Mesendoderm (in vitro differentiated cells): ENCODE measurements at regions not wholly inside any gene's neighbourhood (a gene's known extent, or its start where the extent isn't known, plus 50 kb on each side); places are given as distances from the start of the nearest gene placed in this dataset.
A peak's percentile ranks its signal among the peaks of the same experiment; 100 is the strongest.

Source experiments
- DNase-seq: peaks from one replicate; pipeline ENCODE4 v3.0.0; 2013
- H2AK5ac ChIP-seq: 2 replicates; pipeline ENCODE4 v1.6.1; 2013; ENCODE audit warnings: low read length, inconsistent platforms
- H2BK120ac ChIP-seq: 2 replicates; pipeline ENCODE4 v1.6.1; 2013; ENCODE audit warnings: low read depth, mild to moderate bottlenecking, low read length, moderate library complexity, mixed read lengths
- H2BK15ac ChIP-seq: replicated peaks from 2 replicates; pipeline ENCODE4 v1.6.1; 2013; ENCODE audit warnings: low read depth, mild to moderate bottlenecking, moderate library complexity
- H2BK5ac ChIP-seq: 2 replicates; pipeline ENCODE4 v1.6.1; 2013; ENCODE audit warnings: low read length, inconsistent platforms
- H3K18ac ChIP-seq: 2 replicates; pipeline ENCODE4 v1.6.1; 2013; ENCODE audit warnings: mild to moderate bottlenecking, low read length, mixed read lengths
- H3K23ac ChIP-seq: one replicate; pipeline ENCODE4 v1.6.1; 2013; ENCODE audit warnings: low read length
- H3K27ac ChIP-seq: 2 replicates; pipeline ENCODE4 v1.5.1; 2013; ENCODE audit warnings: low read depth, mild to moderate bottlenecking, inconsistent platforms, low read length, moderate library complexity
- H3K27me3 ChIP-seq: 2 replicates; pipeline ENCODE4 v1.6.1; 2013; ENCODE audit warnings: low read length, control low read depth, mild to moderate bottlenecking, inconsistent platforms; ENCODE audit not compliant: insufficient read depth, poor library complexity
- H3K36me3 ChIP-seq: 2 replicates; pipeline ENCODE4 v1.6.1; 2013; ENCODE audit warnings: low read length, inconsistent platforms; ENCODE audit not compliant: control insufficient read depth, insufficient read depth
- H3K4ac ChIP-seq: one replicate; pipeline ENCODE4 v1.6.1; 2013; ENCODE audit warnings: low read depth, mild to moderate bottlenecking, low read length, moderate library complexity
- H3K4me1 ChIP-seq: 2 replicates; pipeline ENCODE4 v1.6.1; 2013; ENCODE audit warnings: low read depth, low read length, inconsistent platforms; ENCODE audit not compliant: control insufficient read depth
- H3K4me2 ChIP-seq: 2 replicates; pipeline ENCODE4 v1.6.1; 2013; ENCODE audit warnings: low read length
- H3K4me3 ChIP-seq: 2 replicates; pipeline ENCODE4 v1.5.1; 2013; ENCODE audit warnings: mild to moderate bottlenecking, low read length
- H3K56ac ChIP-seq: one replicate; pipeline ENCODE4 v1.6.1; 2013; ENCODE audit warnings: low read length
- H3K79me1 ChIP-seq: 2 replicates; pipeline ENCODE4 v1.6.1; 2013; ENCODE audit warnings: low read length, inconsistent platforms
- H3K79me2 ChIP-seq: 2 replicates; pipeline ENCODE4 v1.6.1; 2013; ENCODE audit warnings: mild to moderate bottlenecking, low read length; ENCODE audit not compliant: control insufficient read depth, insufficient read depth
- H3K9ac ChIP-seq: 2 replicates; pipeline ENCODE4 v1.6.1; 2013; ENCODE audit warnings: low read length, inconsistent platforms
- H4K5ac ChIP-seq: one replicate; pipeline ENCODE4 v1.6.1; 2013; ENCODE audit warnings: low read length
- H4K8ac ChIP-seq: one replicate; pipeline ENCODE4 v1.6.1; 2013; ENCODE audit warnings: low read depth, mild to moderate bottlenecking, control low read depth, low read length, moderate library complexity
- WGBS: extraction: QIAGEN DNeasy Blood & Tissue Kit; methylation state at CpG from one replicate; pipeline ENCODE4 v1.1.7; 2013; ENCODE audit warnings: low lambda C conversion rate, missing lambda C conversion rate; ENCODE audit not compliant: insufficient coverage; ENCODE audit errors: extremely low coverage; 5-methylcytosine and 5-hydroxymethylcytosine counted together

GRCh38 chr16:62298600-62298999, 262.4 kb upstream of the CDH8 start:
- Histone ChIP-seq H3K36me3 (no peaks in the 10 kb centered on the region), H2BK15ac (no peak overlapping the region), H3K18ac (no peak overlapping the region), H3K27ac (no peak overlapping the region), H3K23ac (no peak overlapping the region), H4K5ac (no peak overlapping the region), H3K4me3 (no peak overlapping the region), H4K8ac (no peak overlapping the region), H3K4me2 (no peak overlapping the region), H3K27me3 (no peaks in the 10 kb centered on the region), H3K56ac (no peak overlapping the region), H3K4ac (no peak overlapping the region), H3K4me1 (no peaks in the 10 kb centered on the region), H2BK5ac (no peak overlapping the region), H3K79me2 (no peaks in the 10 kb centered on the region), H3K79me1 (no peaks in the 10 kb centered on the region), H2AK5ac (no peak overlapping the region), H3K9ac (no peak overlapping the region), H2BK120ac (no peak overlapping the region)
- no CpG with 5 or more reads among the region's 11 CpGs for WGBS
- DNase-seq, result no peak

GRCh38 chr16:62294213-62294972, 258.2 kb upstream of the CDH8 start:
- no peaks in the 10 kb centered on the region for H3K79me1 ChIP-seq
- no peak overlapping the region for H3K4me2 ChIP-seq
- no CpG with 5 or more reads among the region's 6 CpGs for WGBS
- H3K23ac ChIP-seq, result no peak overlapping the region
- no peak overlapping the region for H3K4me3 ChIP-seq
- H3K79me2 ChIP-seq, result no peaks in the 10 kb centered on the region
- no peak overlapping the region for H3K27ac ChIP-seq
- no peak overlapping the region for H3K18ac ChIP-seq
- H3K9ac ChIP-seq, result no peak overlapping the region
- H4K8ac ChIP-seq, result no peak overlapping the region
- no peak overlapping the region for H3K4ac ChIP-seq
- no peak overlapping the region for H2BK5ac ChIP-seq
- no peaks in the 10 kb centered on the region for H3K4me1 ChIP-seq
- H2BK15ac ChIP-seq, result no peak overlapping the region
- no peak overlapping the region for H2BK120ac ChIP-seq
- no peaks in the 10 kb centered on the region for H3K27me3 ChIP-seq
- H4K5ac ChIP-seq, result no peak overlapping the region
- DNase-seq, result no peak
- no peaks in the 10 kb centered on the region for H3K36me3 ChIP-seq
- H3K56ac ChIP-seq, result no peak overlapping the region
- no peak overlapping the region for H2AK5ac ChIP-seq

- Histone ChIP-seq H3K4me2 (no peak overlapping the region), H3K9ac (no peak overlapping the region), H2BK15ac (no peak overlapping the region), H3K27ac (no peak overlapping the region), H2BK120ac (no peak overlapping the region), H2BK5ac (no peak overlapping the region), H4K5ac (no peak overlapping the region), H3K18ac (no peak overlapping the region), H3K23ac (no peak overlapping the region), H3K4me1 (no peaks in the 10 kb centered on the region), H2AK5ac (no peak overlapping the region), H3K4ac (no peak overlapping the region), H3K79me2 (no peaks in the 10 kb centered on the region), H4K8ac (no peak overlapping the region), H3K79me1 (no peaks in the 10 kb centered on the region), H3K4me3 (no peak overlapping the region), H3K56ac (no peak overlapping the region), H3K27me3 (no peaks in the 10 kb centered on the region), H3K36me3 (no peaks in the 10 kb centered on the region)
- WGBS, result no CpG with 5 or more reads among the region's 2 CpGs
- no peak for DNase-seq
Observed at GRCh38 chr16:62288990-62289629, 252.9 kb upstream of the CDH8 start.

- H2AK5ac ChIP-seq, result no peak overlapping the region
- H4K8ac ChIP-seq, result no peak overlapping the region
- no peaks in the 10 kb centered on the region for H3K36me3 ChIP-seq
- no peak overlapping the region for H3K27ac ChIP-seq
- no peak overlapping the region for H3K18ac ChIP-seq
- H3K27me3 ChIP-seq, result no peaks in the 10 kb centered on the region
- H3K9ac ChIP-seq, result no peak overlapping the region
- H3K56ac ChIP-seq, result no peak overlapping the region
- H3K79me1 ChIP-seq, result no peaks in the 10 kb centered on the region
- DNase-seq, result peak; percentile 40
- no peak overlapping the region for H2BK5ac ChIP-seq
- no peak overlapping the region for H4K5ac ChIP-seq
- no peak overlapping the region for H3K23ac ChIP-seq
- no peak overlapping the region for H2BK120ac ChIP-seq
- H3K4me2 ChIP-seq, result no peak overlapping the region
- no peak overlapping the region for H3K4me3 ChIP-seq
- no peak overlapping the region for H3K4ac ChIP-seq
- no peaks in the 10 kb centered on the region for H3K79me2 ChIP-seq
- peaks cover 2% of the 10 kb centered on the region for H3K4me1 ChIP-seq
- H2BK15ac ChIP-seq, result no peak overlapping the region
- no CpG with 5 or more reads among the region's 3 CpGs for WGBS
Observed at GRCh38 chr16:62280506-62280905, 244.3 kb upstream of the CDH8 start.

GRCh38 chr16:62277942-62278341, 241.7 kb upstream of the CDH8 start:
- H3K4me3 ChIP-seq, result no peak overlapping the region

More at GRCh38 chr16:62277942-62278341, 241.7 kb upstream of the CDH8 start:
- Histone ChIP-seq H3K23ac (no peak overlapping the region), H3K4me1 (peaks cover 2% of the 10 kb centered on the region), H3K56ac (no peak overlapping the region), H2AK5ac (no peak overlapping the region), H2BK120ac (no peak overlapping the region), H2BK5ac (no peak overlapping the region), H3K36me3 (no peaks in the 10 kb centered on the region), H3K27ac (no peak overlapping the region), H3K4ac (no peak overlapping the region), H4K8ac (no peak overlapping the region), H3K4me2 (no peak overlapping the region), H3K27me3 (no peaks in the 10 kb centered on the region), H2BK15ac (no peak overlapping the region), H3K79me2 (no peaks in the 10 kb centered on the region), H3K9ac (no peak overlapping the region), H3K18ac (no peak overlapping the region), H3K79me1 (no peaks in the 10 kb centered on the region), H4K5ac (no peak overlapping the region)
- WGBS, result no CpG with 5 or more reads among the region's 2 CpGs
- no peak for DNase-seq
